WTC11 (cell line): ENCODE measurements at regions not wholly inside any gene's neighbourhood (a gene's known extent, or its start where the extent isn't known, plus 50 kb on each side); places are given as distances from the start of the nearest gene placed in this dataset.

Source experiments
- ATAC-seq: fragments of 200-7000 bp; cut with Tn5 transposase; 2 replicates; pipeline ENCODE4 v1.10.0; 2021; ENCODE audit warnings: mild to moderate bottlenecking, moderate library complexity
- CTCF ChIA-PET: fragments of 300-600 bp; sonication (Branson Sonifier 250); formaldehyde crosslinking; loops from one replicate; lab custom pipeline; 2021; ENCODE audit warnings: antibody characterized with exemption; lab: Charles Lee
- POLR2A ChIA-PET: fragments of 350-600 bp; sonication (Branson Sonifier 250); formaldehyde crosslinking; loops from one replicate; lab custom pipeline; 2021; ENCODE audit warnings: antibody characterized with exemption; lab: Charles Lee
- DNase-seq: peaks from one replicate; pipeline ENCODE4 v3.0.0; 2021; ENCODE audit warnings: low spot score
- H3K27ac Mint-ChIP-seq: 2 replicates; pipeline ENCODE4 v1.8.0; 2021; ENCODE audit warnings: mixed read lengths
- H3K27me3 Mint-ChIP-seq: 2 replicates; pipeline ENCODE4 v1.8.0; 2021; ENCODE audit warnings: low read depth, mild to moderate bottlenecking, moderate library complexity, mixed read lengths
- H3K36me3 Mint-ChIP-seq: 2 replicates; pipeline ENCODE4 v1.8.0; 2021; ENCODE audit warnings: mixed read lengths
- H3K4me1 Mint-ChIP-seq: 2 replicates; pipeline ENCODE4 v1.8.0; 2022; ENCODE audit warnings: mixed read lengths
- H3K4me3 Mint-ChIP-seq: 2 replicates; pipeline ENCODE4 v1.8.0; 2021; ENCODE audit warnings: mild to moderate bottlenecking, moderate library complexity, mixed read lengths
- H3K9me3 Mint-ChIP-seq: 2 replicates; pipeline ENCODE4 v1.8.0; 2021; ENCODE audit warnings: mixed read lengths
- ATF1 ChIP-seq: sonication (generic); formaldehyde crosslinking; IDR thresholded peaks from 2 replicates; pipeline ENCODE4 v1.8.1; 2023; ENCODE audit warnings: mild to moderate bottlenecking, moderate library complexity, missing genetic modification reagents
- CBFB ChIP-seq: sonication (generic); formaldehyde crosslinking; IDR thresholded peaks from 2 replicates; pipeline ENCODE4 v1.8.1; 2022; ENCODE audit warnings: mild to moderate bottlenecking, low read depth, missing genetic modification reagents
- ETV6 ChIP-seq: sonication (generic); formaldehyde crosslinking; IDR thresholded peaks from 2 replicates; pipeline ENCODE4 v1.8.1; 2022; ENCODE audit warnings: mild to moderate bottlenecking, missing genetic modification reagents
- FOXJ3 ChIP-seq: sonication (generic); formaldehyde crosslinking; IDR thresholded peaks from 2 replicates; pipeline ENCODE4 v1.9.0; 2021; ENCODE audit warnings: missing genetic modification reagents, mild to moderate bottlenecking, borderline replicate concordance
- JAZF1 ChIP-seq: fragments of 250-450 bp; sonication (Bioruptor Pico); IDR thresholded peaks from 2 replicates; pipeline ENCODE4 v1.9.0; 2021; ENCODE audit warnings: moderate library complexity, mild to moderate bottlenecking, inconsistent platforms
- JUN ChIP-seq: sonication (generic); formaldehyde crosslinking; IDR thresholded peaks from 2 replicates; pipeline ENCODE4 v1.8.0; 2023; ENCODE audit warnings: mild to moderate bottlenecking, missing genetic modification reagents
- NFE2L1 ChIP-seq: sonication (generic); formaldehyde crosslinking; IDR thresholded peaks from 2 replicates; pipeline ENCODE4 v1.8.1; 2023; ENCODE audit warnings: missing genetic modification reagents
- NR1H2 ChIP-seq: sonication (generic); formaldehyde crosslinking; IDR thresholded peaks from 2 replicates; pipeline ENCODE4 v1.9.0; 2021; ENCODE audit warnings: mild to moderate bottlenecking, moderate library complexity, missing genetic modification reagents
- RELA ChIP-seq: sonication (generic); formaldehyde crosslinking; IDR thresholded peaks from 2 replicates; pipeline ENCODE4 v1.8.1; 2022; ENCODE audit warnings: missing genetic modification reagents, mild to moderate bottlenecking, borderline replicate concordance
- TCF7 ChIP-seq: sonication (generic); formaldehyde crosslinking; IDR thresholded peaks from 2 replicates; pipeline ENCODE4 v1.8.0; 2022; ENCODE audit warnings: mild to moderate bottlenecking, low read depth, missing genetic modification reagents, moderate library complexity
- TEAD1 ChIP-seq: sonication (generic); formaldehyde crosslinking; IDR thresholded peaks from 2 replicates; pipeline ENCODE4 v1.8.0; 2022; ENCODE audit warnings: mild to moderate bottlenecking, missing genetic modification reagents
- ZNF219 ChIP-seq: sonication (generic); formaldehyde crosslinking; IDR thresholded peaks from 2 replicates; pipeline ENCODE4 v1.8.0; 2023; ENCODE audit warnings: missing genetic modification reagents, mild to moderate bottlenecking, borderline replicate concordance
- ZNF416 ChIP-seq: fragments of 250-450 bp; sonication (Bioruptor Pico); IDR thresholded peaks from 2 replicates; pipeline ENCODE4 v1.9.0; 2021; ENCODE audit warnings: mild to moderate bottlenecking, inconsistent platforms
- TF ChIP-seq, protein P1 (sequence below): fragments of 200-600 bp; IDR thresholded peaks from 2 replicates; pipeline ENCODE4 v1.8.0; 2022; ENCODE audit warnings: antibody characterized with exemption
- TF ChIP-seq, protein P2 (sequence below): fragments of 250-450 bp; sonication (Bioruptor Pico); IDR thresholded peaks from 2 replicates; pipeline ENCODE4 v1.9.0; 2021; ENCODE audit warnings: mild to moderate bottlenecking
- TF ChIP-seq, protein P3 (sequence below): sonication (generic); formaldehyde crosslinking; IDR thresholded peaks from 2 replicates; pipeline ENCODE4 v1.8.0; 2022; ENCODE audit warnings: mild to moderate bottlenecking, missing genetic modification reagents
- TF ChIP-seq, protein P4 (sequence below): sonication (generic); formaldehyde crosslinking; conservative IDR thresholded peaks from 2 replicates; pipeline ENCODE4 v1.8.1; 2023; ENCODE audit warnings: mild to moderate bottlenecking, low read depth, missing genetic modification reagents, moderate library complexity
- TF ChIP-seq, protein P5 (sequence below): sonication (generic); formaldehyde crosslinking; IDR thresholded peaks from 2 replicates; pipeline ENCODE4 v1.8.0; 2023; ENCODE audit warnings: mild to moderate bottlenecking, missing genetic modification reagents

DNA sequence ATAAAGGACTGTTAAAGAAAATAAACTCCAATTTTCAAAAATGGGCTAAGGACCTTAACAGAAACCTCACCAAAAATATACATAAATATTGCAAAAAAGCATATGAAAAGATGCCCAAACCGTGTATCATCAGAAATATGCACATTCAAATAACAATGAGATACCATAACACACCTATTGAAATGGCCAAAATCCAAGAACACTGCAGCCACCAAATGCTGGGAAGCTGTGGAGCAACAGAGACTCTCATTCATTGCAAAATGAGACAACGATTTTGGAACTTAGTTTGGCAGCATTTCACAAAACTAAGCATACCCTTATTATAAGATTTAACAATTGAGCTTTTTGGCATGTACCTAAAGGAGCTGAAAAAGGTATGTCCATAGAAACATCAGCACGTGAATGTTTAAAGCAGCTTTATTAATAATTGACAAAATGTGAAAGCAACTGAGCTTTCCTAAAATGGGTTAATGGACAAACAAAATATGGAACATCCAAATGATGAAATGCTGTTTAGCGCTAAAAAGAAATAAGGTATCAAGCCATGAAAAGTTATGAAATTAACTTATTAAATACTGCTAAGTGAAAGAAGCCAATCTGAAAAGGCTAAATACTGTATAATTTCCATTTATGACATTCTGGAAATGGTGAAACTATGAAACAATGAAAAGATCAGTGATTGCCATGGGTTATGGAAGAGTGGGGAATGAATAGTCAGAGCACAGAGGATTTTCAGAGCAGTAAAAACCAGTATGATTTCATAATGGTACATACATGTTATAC, 592.6 kb upstream of the ADGRB3 start (continued):
- TF ChIP-seq, protein P1, sequence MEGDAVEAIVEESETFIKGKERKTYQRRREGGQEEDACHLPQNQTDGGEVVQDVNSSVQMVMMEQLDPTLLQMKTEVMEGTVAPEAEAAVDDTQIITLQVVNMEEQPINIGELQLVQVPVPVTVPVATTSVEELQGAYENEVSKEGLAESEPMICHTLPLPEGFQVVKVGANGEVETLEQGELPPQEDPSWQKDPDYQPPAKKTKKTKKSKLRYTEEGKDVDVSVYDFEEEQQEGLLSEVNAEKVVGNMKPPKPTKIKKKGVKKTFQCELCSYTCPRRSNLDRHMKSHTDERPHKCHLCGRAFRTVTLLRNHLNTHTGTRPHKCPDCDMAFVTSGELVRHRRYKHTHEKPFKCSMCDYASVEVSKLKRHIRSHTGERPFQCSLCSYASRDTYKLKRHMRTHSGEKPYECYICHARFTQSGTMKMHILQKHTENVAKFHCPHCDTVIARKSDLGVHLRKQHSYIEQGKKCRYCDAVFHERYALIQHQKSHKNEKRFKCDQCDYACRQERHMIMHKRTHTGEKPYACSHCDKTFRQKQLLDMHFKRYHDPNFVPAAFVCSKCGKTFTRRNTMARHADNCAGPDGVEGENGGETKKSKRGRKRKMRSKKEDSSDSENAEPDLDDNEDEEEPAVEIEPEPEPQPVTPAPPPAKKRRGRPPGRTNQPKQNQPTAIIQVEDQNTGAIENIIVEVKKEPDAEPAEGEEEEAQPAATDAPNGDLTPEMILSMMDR = no peak
- no peak for TF ChIP-seq TCF7 (CRISPR knock-in tag)
- no peak for TF ChIP-seq ZNF219 (CRISPR knock-in tag)
- TF ChIP-seq ZNF416 (CRISPR knock-in tag) = no peak
- TF ChIP-seq, protein P2, sequence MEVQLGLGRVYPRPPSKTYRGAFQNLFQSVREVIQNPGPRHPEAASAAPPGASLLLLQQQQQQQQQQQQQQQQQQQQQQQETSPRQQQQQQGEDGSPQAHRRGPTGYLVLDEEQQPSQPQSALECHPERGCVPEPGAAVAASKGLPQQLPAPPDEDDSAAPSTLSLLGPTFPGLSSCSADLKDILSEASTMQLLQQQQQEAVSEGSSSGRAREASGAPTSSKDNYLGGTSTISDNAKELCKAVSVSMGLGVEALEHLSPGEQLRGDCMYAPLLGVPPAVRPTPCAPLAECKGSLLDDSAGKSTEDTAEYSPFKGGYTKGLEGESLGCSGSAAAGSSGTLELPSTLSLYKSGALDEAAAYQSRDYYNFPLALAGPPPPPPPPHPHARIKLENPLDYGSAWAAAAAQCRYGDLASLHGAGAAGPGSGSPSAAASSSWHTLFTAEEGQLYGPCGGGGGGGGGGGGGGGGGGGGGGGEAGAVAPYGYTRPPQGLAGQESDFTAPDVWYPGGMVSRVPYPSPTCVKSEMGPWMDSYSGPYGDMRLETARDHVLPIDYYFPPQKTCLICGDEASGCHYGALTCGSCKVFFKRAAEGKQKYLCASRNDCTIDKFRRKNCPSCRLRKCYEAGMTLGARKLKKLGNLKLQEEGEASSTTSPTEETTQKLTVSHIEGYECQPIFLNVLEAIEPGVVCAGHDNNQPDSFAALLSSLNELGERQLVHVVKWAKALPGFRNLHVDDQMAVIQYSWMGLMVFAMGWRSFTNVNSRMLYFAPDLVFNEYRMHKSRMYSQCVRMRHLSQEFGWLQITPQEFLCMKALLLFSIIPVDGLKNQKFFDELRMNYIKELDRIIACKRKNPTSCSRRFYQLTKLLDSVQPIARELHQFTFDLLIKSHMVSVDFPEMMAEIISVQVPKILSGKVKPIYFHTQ (CRISPR knock-in tag) = no peak
- TF ChIP-seq RELA (CRISPR knock-in tag) = no peak
- no peak for TF ChIP-seq TEAD1
- TF ChIP-seq NFE2L1 (CRISPR knock-in tag) = no peak

DNA sequence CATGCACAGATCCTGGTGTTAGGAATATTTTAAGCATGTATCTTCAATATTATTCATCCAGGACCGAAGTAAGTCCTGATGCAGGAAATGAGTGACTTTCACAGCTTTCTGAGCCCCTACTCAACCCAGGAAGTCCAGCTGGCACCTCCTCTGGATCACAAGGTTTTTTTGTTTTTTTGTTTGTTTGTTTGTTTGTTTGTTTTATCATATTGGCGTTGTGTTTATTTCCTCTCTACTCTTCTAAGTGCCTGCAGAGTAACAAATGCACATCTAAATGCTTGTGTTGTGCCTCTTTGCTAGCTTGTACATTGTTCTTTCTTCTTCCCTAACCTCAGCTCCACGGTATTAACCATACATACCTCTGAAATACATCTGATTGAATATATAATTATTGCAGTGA, 594.3 kb upstream of the ADGRB3 start:
- no peaks in the 10 kb centered on the region for H3K27me3 Mint-ChIP-seq
- no peak for ATAC-seq
- TF ChIP-seq, protein P3, sequence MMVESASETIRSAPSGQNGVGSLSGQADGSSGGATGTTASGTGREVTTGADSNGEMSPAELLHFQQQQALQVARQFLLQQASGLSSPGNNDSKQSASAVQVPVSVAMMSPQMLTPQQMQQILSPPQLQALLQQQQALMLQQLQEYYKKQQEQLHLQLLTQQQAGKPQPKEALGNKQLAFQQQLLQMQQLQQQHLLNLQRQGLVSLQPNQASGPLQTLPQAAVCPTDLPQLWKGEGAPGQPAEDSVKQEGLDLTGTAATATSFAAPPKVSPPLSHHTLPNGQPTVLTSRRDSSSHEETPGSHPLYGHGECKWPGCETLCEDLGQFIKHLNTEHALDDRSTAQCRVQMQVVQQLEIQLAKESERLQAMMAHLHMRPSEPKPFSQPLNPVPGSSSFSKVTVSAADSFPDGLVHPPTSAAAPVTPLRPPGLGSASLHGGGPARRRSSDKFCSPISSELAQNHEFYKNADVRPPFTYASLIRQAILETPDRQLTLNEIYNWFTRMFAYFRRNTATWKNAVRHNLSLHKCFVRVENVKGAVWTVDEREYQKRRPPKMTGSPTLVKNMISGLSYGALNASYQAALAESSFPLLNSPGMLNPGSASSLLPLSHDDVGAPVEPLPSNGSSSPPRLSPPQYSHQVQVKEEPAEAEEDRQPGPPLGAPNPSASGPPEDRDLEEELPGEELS = peak; percentile 47; the same call in 1 of the 2 replicates
- TF ChIP-seq JAZF1 = no peak
- no peak for DNase-seq
- ChIA-PET CTCF (no interaction called here), POLR2A (no interaction called here)
- peaks cover 70% of the 10 kb centered on the region for H3K4me1 Mint-ChIP-seq
- H3K4me3 Mint-ChIP-seq = peak overlapping the region; percentile 57
- peak overlapping the region; percentile 100 for H3K27ac Mint-ChIP-seq
- peaks cover 20% of the 10 kb centered on the region for H3K9me3 Mint-ChIP-seq
- H3K36me3 Mint-ChIP-seq = peaks cover 21% of the 10 kb centered on the region

DNA sequence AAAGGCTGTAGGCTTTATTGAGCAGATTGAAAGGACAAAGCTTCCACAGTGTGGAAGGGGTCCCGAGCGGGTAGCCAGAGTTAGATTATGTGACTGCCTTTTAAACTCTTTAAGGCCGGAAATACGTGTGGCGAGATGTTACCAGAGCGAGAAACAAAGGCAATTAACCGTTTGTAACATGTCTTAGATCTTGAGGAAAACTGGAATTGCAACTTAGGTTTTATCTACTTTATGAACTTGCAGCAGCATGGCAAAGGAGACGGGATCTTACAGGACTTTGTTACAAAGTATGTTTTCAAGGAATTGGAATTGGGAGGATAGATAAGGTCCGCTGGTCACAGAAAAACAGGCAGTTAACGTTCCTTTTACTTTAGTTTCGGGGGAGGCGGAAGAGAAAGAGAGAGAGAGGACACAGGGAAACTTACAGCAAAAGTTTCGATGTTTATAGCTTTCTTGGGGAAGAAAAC, 594.7 kb upstream of the ADGRB3 start:
- H3K36me3 Mint-ChIP-seq = peaks cover 24% of the 10 kb centered on the region
- H3K27me3 Mint-ChIP-seq = no peaks in the 10 kb centered on the region
- ChIA-PET CTCF (no interaction called here), POLR2A (no interaction called here)
- ATAC-seq = no peak; the same call in 1 of the 2 replicates
- peaks cover 70% of the 10 kb centered on the region for H3K4me1 Mint-ChIP-seq
- peak; percentile 13 for DNase-seq
- H3K9me3 Mint-ChIP-seq = peaks cover 22% of the 10 kb centered on the region
- H3K4me3 Mint-ChIP-seq = peak overlapping the region; percentile 57
- peak overlapping the region; percentile 100 for H3K27ac Mint-ChIP-seq
- no peak for TF ChIP-seq ATF1 (CRISPR knock-in tag)
- no peak for TF ChIP-seq JUN (CRISPR knock-in tag)
- TF ChIP-seq CBFB (CRISPR knock-in tag) = no peak
- TF ChIP-seq, protein P4, sequence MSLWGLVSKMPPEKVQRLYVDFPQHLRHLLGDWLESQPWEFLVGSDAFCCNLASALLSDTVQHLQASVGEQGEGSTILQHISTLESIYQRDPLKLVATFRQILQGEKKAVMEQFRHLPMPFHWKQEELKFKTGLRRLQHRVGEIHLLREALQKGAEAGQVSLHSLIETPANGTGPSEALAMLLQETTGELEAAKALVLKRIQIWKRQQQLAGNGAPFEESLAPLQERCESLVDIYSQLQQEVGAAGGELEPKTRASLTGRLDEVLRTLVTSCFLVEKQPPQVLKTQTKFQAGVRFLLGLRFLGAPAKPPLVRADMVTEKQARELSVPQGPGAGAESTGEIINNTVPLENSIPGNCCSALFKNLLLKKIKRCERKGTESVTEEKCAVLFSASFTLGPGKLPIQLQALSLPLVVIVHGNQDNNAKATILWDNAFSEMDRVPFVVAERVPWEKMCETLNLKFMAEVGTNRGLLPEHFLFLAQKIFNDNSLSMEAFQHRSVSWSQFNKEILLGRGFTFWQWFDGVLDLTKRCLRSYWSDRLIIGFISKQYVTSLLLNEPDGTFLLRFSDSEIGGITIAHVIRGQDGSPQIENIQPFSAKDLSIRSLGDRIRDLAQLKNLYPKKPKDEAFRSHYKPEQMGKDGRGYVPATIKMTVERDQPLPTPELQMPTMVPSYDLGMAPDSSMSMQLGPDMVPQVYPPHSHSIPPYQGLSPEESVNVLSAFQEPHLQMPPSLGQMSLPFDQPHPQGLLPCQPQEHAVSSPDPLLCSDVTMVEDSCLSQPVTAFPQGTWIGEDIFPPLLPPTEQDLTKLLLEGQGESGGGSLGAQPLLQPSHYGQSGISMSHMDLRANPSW (CRISPR knock-in tag) = no peak
- no peak for TF ChIP-seq ETV6 (CRISPR knock-in tag)
- TF ChIP-seq ZNF219 (CRISPR knock-in tag) = no peak
- TF ChIP-seq FOXJ3 (CRISPR knock-in tag) = no peak
- no peak for TF ChIP-seq NR1H2 (CRISPR knock-in tag)
- TF ChIP-seq, protein P1 = no peak
- TF ChIP-seq, protein P5, sequence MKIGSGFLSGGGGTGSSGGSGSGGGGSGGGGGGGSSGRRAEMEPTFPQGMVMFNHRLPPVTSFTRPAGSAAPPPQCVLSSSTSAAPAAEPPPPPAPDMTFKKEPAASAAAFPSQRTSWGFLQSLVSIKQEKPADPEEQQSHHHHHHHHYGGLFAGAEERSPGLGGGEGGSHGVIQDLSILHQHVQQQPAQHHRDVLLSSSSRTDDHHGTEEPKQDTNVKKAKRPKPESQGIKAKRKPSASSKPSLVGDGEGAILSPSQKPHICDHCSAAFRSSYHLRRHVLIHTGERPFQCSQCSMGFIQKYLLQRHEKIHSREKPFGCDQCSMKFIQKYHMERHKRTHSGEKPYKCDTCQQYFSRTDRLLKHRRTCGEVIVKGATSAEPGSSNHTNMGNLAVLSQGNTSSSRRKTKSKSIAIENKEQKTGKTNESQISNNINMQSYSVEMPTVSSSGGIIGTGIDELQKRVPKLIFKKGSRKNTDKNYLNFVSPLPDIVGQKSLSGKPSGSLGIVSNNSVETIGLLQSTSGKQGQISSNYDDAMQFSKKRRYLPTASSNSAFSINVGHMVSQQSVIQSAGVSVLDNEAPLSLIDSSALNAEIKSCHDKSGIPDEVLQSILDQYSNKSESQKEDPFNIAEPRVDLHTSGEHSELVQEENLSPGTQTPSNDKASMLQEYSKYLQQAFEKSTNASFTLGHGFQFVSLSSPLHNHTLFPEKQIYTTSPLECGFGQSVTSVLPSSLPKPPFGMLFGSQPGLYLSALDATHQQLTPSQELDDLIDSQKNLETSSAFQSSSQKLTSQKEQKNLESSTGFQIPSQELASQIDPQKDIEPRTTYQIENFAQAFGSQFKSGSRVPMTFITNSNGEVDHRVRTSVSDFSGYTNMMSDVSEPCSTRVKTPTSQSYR = no peak
